VCaP (cell line): ENCODE measurements at regions not wholly inside any gene's neighbourhood (a gene's known extent, or its start where the extent isn't known, plus 50 kb on each side); places are given as distances from the start of the nearest gene placed in this dataset.

ENCODE experiments used
- H3K27ac ChIP-seq: fragments of 450-650 bp; 2 replicates; pipeline ENCODE4 v1.5.1; 2017
- TF ChIP-seq, protein P1 (sequence below): fragments of 450-650 bp; conservative IDR thresholded peaks from 2 replicates; pipeline ENCODE4 v1.5.1; 2017; ENCODE audit warnings: mild to moderate bottlenecking, moderate library complexity

DNA sequence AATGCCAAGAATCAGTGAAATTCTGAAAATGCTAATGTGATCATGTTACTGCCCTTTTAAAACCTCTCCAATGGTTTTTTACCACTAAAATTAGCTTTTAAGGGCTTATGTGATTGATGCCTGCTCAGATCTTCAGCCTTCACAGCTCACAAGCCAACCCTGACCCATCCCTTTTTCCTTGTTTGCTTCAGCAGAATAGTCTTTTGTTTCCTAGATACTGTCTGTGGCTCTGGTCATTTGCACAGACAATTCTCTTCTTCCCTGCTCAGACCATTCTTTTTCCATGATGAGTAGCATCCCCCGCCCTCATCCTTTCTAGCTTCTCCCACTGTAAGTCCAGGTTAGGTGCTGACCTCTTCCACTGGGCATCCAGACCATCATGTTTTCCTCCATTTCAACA is 164.9 kb upstream of the NT5C1B start:
- TF ChIP-seq, protein P1, sequence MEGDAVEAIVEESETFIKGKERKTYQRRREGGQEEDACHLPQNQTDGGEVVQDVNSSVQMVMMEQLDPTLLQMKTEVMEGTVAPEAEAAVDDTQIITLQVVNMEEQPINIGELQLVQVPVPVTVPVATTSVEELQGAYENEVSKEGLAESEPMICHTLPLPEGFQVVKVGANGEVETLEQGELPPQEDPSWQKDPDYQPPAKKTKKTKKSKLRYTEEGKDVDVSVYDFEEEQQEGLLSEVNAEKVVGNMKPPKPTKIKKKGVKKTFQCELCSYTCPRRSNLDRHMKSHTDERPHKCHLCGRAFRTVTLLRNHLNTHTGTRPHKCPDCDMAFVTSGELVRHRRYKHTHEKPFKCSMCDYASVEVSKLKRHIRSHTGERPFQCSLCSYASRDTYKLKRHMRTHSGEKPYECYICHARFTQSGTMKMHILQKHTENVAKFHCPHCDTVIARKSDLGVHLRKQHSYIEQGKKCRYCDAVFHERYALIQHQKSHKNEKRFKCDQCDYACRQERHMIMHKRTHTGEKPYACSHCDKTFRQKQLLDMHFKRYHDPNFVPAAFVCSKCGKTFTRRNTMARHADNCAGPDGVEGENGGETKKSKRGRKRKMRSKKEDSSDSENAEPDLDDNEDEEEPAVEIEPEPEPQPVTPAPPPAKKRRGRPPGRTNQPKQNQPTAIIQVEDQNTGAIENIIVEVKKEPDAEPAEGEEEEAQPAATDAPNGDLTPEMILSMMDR, result no peak

DNA sequence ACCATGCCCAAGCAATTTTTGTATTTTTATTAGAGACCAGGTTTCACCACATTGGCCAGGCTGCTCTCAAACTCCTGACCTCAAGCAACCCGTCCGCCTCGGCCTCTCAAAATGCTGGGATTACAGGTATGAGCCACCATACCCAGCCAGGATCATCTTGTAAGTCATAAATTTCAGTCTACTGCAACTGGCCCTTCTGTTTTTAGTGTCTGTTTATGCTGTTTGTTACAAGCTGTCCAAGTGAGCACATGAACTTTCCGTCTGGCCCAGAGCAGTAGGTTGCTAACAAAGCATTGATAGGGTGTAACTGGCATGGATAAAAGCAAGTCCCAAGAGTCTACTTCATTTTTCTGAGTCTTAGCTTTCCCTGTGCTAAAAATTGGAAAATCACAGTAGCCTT is 164.4 kb upstream of the NT5C1B start:
- no peak overlapping the region for H3K27ac ChIP-seq
- TF ChIP-seq, protein P1, result no peak

More for the DNA sequence above, 164.9 kb upstream of the NT5C1B start:
- H3K27ac ChIP-seq, result no peak overlapping the region

DNA sequence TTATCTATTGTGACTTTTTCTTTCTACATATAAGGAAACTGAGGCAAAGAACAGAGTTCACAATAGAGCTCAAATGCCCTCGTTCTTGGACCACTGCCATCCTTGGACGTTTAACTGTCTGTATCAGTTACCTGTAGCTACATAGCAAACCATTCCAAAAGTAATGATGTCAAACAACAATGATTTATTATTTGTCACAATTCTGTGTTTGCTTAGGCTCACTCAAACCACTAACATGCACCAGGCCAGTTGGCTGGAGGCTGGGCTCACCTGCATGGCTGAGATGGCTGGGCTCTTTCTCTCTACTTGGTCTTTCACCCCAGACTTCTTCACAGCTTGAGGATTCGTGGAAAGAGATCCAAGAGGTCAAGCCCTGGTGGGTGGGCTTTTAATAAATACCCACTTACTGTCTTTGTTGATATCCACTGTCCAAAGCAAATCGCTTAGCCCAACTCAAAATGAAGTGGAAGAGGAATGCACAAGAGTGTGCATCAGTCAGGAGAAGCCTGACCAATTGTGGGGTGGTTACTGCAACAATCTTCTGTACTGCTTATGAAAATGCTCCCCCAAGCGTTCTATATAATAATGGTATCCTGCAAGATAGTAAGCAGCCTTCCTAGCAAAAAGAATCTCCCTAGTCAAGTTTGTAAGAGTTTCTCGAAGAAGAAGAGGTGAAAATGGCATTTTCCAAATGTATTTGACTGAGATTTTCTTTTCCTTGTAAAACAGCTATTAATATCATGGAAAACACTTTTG is 163.5 kb upstream of the NT5C1B start:
- TF ChIP-seq, protein P1, result no peak
- H3K27ac ChIP-seq, result no peak overlapping the region

DNA sequence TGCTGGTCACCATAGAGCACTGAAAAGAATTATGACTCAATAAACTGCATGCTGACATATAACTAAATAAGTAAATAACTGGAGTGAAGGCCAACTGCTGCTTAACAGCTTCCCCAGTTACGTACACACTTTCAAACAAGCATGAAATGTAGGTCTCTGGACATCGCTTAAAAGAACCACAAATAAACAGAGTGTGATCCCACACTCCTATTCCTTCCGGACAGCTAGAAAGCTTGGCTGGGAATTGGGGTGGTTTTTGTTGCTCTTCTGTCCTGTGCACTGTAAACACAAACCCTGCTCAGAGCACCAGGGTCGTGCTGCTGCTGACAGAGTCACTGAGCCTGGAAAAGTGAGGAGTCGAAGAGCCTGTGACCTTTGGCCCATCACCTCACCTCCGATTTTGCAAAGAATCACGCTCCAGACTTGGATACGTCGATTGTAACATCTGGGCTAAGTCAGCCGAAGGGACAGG is 162.7 kb upstream of the NT5C1B start:
- peak overlapping the region; percentile 36 for H3K27ac ChIP-seq
- TF ChIP-seq, protein P1, result no peak

DNA sequence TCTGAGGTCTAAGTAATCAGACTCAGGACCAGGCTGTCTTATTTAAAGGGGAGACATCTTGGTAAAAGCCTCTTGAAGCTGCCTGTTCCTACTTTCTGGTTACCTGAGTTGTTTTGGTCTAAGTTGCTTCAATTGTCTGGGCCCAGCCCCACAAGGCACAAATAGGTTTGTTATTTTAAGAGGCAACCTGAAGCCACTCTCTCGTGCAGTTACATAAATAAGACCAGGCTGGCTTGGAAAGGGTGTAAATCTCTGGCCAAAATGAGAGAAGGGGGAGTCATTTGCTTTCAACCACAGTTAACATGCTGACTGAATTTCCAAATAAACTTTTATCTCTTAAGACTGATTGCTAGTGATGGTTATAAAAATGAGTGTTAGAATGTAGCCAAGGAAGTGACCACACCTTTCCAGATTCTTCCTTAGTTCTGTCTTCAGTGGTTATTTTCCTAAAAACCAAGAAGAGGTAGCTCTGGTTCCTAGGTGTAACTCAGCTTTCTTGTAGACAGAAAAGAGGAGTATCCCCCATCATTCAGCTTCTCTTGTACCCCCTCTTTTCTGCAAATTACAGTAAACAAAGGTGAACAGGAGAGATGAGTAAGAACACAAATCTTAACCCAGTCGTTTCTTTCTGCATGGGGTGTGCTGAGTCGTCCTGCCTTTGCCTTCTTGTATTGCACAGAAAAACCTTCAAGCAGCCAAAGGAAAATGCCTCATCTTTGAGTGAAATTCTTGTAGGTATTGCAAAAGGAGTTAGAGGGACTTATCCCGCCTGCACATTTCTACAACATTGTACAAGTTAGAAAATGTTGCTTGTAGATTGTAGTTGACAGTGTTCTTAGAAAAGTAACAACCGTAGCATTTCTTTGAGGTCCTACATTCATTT is 161.5 kb upstream of the NT5C1B start:
- 0 out of 2 replicates have a peak overlapping the region, but pooled peaks have one; percentile 2 for H3K27ac ChIP-seq
- TF ChIP-seq, protein P1, result no peak

DNA sequence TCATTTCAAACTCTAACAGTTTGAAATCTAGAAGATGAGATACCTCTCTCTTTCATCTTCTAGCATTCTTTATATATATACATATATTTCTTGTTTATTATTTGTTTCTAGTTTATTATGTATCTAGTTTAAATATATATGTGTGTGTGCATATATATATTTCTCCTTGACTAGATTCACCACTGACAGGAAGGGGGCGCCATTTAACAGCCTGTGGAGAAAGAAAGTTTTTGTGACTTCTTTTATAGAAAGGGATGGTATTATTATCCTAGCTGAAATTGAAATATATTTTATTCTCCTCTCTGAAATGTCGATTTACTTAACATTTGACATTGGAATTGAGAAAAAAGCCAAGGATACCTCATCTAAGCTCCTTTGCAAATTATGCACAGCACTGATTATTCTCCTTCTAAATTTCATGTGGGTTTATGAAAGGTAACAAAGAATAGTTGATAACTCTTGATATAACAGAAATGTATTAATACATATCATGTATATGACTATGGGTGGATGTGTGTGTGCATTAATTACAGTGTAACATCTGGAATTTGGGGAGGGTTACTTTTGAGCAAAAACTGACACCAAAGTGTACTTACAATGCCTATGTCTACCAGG is 160.7 kb upstream of the NT5C1B start:
- H3K27ac ChIP-seq, result no peak overlapping the region
- TF ChIP-seq, protein P1, result peak; percentile 88
